ENCODE measurements at regions not wholly inside any gene's neighbourhood (a gene's known extent, or its start where the extent isn't known, plus 50 kb on each side); places are given as distances from the start of the nearest gene placed in this dataset.
"Not testable (repeated sequence)": the region's sequence is repeated elsewhere in the genome, so short reads cannot be mapped to it uniquely, and the experiment has no call there.

DNA sequence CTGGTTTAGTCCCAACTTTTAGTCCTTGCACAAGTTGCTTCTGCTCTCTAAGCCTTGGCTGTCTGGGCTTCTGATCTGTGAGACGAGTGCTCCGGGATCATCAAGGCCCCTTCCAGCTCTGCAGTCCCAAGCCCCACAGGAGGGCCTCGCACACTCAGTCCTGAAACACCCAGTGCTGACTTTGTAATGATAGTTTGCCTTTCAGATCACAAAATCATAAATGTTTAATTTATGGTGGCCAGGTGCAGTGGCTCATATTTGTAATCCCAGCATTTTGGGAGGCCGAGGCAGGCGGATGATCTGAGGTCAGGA is 95.9 kb upstream of the SLC25A48 start:
- no TSS peak for BruUV-seq (replicated peaks)
- TF ChIP-seq, protein P1, sequence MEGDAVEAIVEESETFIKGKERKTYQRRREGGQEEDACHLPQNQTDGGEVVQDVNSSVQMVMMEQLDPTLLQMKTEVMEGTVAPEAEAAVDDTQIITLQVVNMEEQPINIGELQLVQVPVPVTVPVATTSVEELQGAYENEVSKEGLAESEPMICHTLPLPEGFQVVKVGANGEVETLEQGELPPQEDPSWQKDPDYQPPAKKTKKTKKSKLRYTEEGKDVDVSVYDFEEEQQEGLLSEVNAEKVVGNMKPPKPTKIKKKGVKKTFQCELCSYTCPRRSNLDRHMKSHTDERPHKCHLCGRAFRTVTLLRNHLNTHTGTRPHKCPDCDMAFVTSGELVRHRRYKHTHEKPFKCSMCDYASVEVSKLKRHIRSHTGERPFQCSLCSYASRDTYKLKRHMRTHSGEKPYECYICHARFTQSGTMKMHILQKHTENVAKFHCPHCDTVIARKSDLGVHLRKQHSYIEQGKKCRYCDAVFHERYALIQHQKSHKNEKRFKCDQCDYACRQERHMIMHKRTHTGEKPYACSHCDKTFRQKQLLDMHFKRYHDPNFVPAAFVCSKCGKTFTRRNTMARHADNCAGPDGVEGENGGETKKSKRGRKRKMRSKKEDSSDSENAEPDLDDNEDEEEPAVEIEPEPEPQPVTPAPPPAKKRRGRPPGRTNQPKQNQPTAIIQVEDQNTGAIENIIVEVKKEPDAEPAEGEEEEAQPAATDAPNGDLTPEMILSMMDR (IDR thresholded peaks at IDR 0.05; ENCODE audit: unreplicated experiment) = no peak
- Mint-ChIP-seq H3K4me1 (ENCODE audit: low read depth, unreplicated experiment) (no peaks in the 10 kb centered on the region), H3K27me3 (ENCODE audit: unreplicated experiment) (peaks cover 6% of the 10 kb centered on the region), H3K27ac (ENCODE audit: unreplicated experiment) (no peak overlapping the region), H3K4me3 (ENCODE audit: low read depth, unreplicated experiment) (no peak overlapping the region), H3K36me3 (ENCODE audit: insufficient read depth, unreplicated experiment) (no peaks in the 10 kb centered on the region), H3K9me3 (ENCODE audit: low read depth, unreplicated experiment) (no peaks in the 10 kb centered on the region)
- intact Hi-C loops (cut with micrococcal nuclease; ENCODE audit: unreplicated experiment) = loop anchor here (5.0 kb wide), 1 partner anchor 1139 kb away; no protein-coding TSS in a partner anchor
- no peak for DNase-seq
- CTCF ChIA-PET = no interaction called here

DNA sequence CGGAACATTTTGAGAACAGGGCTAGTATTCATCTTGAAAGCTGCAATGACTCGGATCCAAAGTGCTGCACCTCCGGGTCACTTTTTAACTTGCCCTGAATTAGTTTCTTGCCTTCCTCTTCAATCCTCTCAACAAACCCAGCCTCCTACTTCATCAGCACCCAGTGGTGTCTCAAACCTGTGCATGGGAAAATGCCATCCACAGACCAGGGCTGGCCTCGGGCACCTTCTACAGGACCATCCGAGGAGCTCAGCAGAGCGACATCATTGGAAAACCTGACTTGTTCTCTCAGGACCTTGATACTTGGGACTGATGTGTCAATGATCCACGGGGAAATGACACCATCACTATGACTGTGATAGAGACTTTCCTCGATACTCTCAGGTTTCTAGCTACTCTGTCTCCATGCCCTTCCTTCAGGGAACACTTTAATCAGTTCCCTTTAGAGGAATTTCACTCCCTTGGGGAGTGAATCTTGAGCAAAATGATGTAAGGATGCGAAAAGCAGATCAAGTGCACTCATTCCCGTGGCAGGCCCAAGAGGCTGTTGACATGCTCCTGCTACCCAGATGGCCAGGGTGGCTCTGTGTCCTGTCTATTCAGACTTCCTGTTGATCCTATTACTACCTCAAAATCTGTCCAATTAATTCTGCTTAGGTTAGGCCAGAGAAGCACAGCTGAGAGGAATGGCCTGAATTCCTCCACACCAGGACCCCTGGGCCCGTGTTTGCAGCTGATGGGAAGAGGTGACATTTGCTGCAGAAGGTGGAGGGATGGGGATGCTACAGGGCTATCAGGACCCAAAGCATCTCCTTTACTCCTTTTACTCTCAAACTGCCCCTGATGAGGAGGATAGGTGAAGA is 96.5 kb upstream of the SLC25A48 start:
- Mint-ChIP-seq H3K4me3 (ENCODE audit: low read depth, unreplicated experiment) (no peak overlapping the region), H3K9me3 (ENCODE audit: low read depth, unreplicated experiment) (no peaks in the 10 kb centered on the region), H3K4me1 (ENCODE audit: low read depth, unreplicated experiment) (no peaks in the 10 kb centered on the region), H3K27ac (ENCODE audit: unreplicated experiment) (no peak overlapping the region), H3K27me3 (ENCODE audit: unreplicated experiment) (peaks cover under 1% of the 10 kb centered on the region), H3K36me3 (ENCODE audit: insufficient read depth, unreplicated experiment) (no peaks in the 10 kb centered on the region)
- no peak for DNase-seq
- BruUV-seq (replicated peaks) = no TSS peak
- TF ChIP-seq, protein P1 (IDR thresholded peaks at IDR 0.05; ENCODE audit: unreplicated experiment) = no peak
- CTCF ChIA-PET = interaction anchor here (1.0 kb wide), 1 partner anchor 172 kb away, joined by 4 read pairs; no protein-coding TSS in a partner anchor
- intact Hi-C loops (cut with micrococcal nuclease; ENCODE audit: unreplicated experiment) = loop anchor here (5.0 kb wide), 1 partner anchor 1139 kb away; no protein-coding TSS in a partner anchor

DNA sequence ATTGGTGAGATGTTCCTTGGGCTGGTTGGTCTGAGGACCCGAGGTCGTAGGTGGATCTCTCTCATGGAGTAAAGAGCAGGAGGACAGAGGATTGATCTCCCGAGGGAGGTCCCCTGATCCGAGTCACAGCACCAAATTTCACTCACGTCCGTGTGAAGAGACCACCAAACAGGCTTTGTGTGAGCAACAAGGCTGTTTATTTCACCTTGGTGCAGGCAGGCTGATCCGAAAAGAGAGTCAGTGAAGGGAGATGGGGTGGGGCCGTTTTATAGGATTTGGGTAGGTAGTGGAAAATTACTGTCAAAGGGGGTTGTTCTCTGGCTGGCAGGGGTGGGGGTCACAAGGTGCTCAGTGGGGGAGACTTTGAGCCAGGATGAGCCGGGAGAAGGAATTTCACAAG is 97.5 kb upstream of the SLC25A48 start:
- H3K4me3 Mint-ChIP-seq (ENCODE audit: low read depth, unreplicated experiment); H3K36me3 Mint-ChIP-seq (ENCODE audit: insufficient read depth, unreplicated experiment); H3K27me3 Mint-ChIP-seq (ENCODE audit: unreplicated experiment); BruUV-seq (replicated peaks); DNase-seq; H3K4me1 Mint-ChIP-seq (ENCODE audit: low read depth, unreplicated experiment); H3K27ac Mint-ChIP-seq (ENCODE audit: unreplicated experiment); CTCF ChIA-PET; H3K9me3 Mint-ChIP-seq (ENCODE audit: low read depth, unreplicated experiment): not testable (repeated sequence)
- intact Hi-C loops (cut with micrococcal nuclease; ENCODE audit: unreplicated experiment) = loop anchor here (5.0 kb wide), 1 partner anchor 1140 kb away; no protein-coding TSS in a partner anchor

DNA sequence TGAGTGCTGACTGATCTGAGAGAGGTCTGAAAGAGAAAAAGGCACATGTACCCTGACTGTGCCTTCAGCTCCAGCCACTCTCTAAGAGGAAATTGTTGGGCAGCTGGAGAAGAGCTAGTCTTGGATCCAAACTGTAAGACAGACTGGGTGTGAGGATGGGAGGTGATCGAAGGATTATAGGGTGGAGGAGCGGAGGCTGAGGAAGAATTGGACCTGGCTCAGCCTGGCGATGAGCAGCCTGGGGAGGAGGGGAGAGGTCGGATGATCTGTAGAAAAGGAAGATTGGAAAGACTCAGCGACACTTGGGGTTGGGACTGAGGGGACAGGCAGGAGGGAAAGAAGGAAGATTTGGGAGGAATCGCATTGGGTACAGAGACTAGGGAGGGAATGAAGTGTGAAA is 98.6 kb upstream of the SLC25A48 start:
- no peaks in the 10 kb centered on the region for H3K27me3 Mint-ChIP-seq (ENCODE audit: unreplicated experiment)
- H3K27ac Mint-ChIP-seq (ENCODE audit: unreplicated experiment) = no peak overlapping the region
- H3K4me1 Mint-ChIP-seq (ENCODE audit: low read depth, unreplicated experiment) = no peaks in the 10 kb centered on the region
- TF ChIP-seq, protein P1 (IDR thresholded peaks at IDR 0.05; ENCODE audit: unreplicated experiment) = no peak
- no peaks in the 10 kb centered on the region for H3K36me3 Mint-ChIP-seq (ENCODE audit: insufficient read depth, unreplicated experiment)
- BruUV-seq (replicated peaks) = no TSS peak
- H3K9me3 Mint-ChIP-seq (ENCODE audit: low read depth, unreplicated experiment) = no peaks in the 10 kb centered on the region
- CTCF ChIA-PET = interaction anchor here (0.6 kb wide), 1 partner anchor 182 kb away, joined by 4 read pairs; no protein-coding TSS in a partner anchor
- DNase-seq = no peak
- intact Hi-C loops (cut with micrococcal nuclease; ENCODE audit: unreplicated experiment) = loop anchor here (5.0 kb wide), 1 partner anchor 1141 kb away; no protein-coding TSS in a partner anchor
- H3K4me3 Mint-ChIP-seq (ENCODE audit: low read depth, unreplicated experiment) = no peak overlapping the region

DNA sequence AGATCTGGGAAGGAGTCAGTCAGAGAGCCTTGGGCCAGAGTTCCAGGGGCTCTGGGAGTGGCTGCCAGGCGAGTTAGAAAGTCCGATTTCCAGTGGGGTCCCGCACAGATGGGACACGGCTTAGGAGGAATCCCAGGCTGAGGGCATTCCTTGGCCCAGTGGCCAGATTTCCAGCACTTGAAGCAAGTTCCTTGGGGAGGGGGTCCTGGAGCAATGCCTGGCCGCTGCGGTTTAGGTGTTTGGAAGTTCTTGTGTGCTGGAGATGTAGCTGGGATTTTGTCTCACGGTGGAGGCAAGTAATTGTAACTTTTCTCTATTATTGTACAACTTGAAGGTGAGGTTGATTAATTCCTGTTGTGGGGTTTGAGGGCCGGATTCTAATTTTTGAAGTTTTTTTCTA is 99.5 kb upstream of the SLC25A48 start:
- BruUV-seq (replicated peaks); H3K36me3 Mint-ChIP-seq (ENCODE audit: insufficient read depth, unreplicated experiment); DNase-seq; H3K27ac Mint-ChIP-seq (ENCODE audit: unreplicated experiment); H3K4me3 Mint-ChIP-seq (ENCODE audit: low read depth, unreplicated experiment); H3K27me3 Mint-ChIP-seq (ENCODE audit: unreplicated experiment); H3K9me3 Mint-ChIP-seq (ENCODE audit: low read depth, unreplicated experiment); H3K4me1 Mint-ChIP-seq (ENCODE audit: low read depth, unreplicated experiment); CTCF ChIA-PET: not testable (repeated sequence)
- intact Hi-C loops (cut with micrococcal nuclease; ENCODE audit: unreplicated experiment) = loop anchor here (5.0 kb wide), 1 partner anchor 1142 kb away; no protein-coding TSS in a partner anchor

DNA sequence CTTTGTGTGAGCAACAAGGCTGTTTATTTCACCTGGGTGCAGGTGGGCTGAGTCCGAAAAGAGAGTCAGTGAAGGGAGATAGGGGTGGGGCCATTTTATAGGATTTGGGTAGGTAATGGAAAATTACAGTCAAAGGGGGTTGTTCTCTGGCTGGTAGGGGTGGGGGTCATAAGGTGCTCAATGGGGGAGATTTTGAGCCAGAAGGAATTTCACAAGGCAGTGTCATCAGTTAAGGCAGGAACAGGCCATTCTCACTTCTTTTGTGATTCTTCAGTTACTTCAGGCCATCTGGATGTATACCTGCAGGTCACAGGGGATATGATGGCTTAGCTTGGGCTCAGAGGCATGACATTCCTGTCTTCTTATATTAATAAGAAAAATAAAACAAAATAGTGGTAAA is 103.4 kb upstream of the SLC25A48 start:
- BruUV-seq (replicated peaks); DNase-seq; H3K4me3 Mint-ChIP-seq (ENCODE audit: low read depth, unreplicated experiment); H3K4me1 Mint-ChIP-seq (ENCODE audit: low read depth, unreplicated experiment); CTCF ChIA-PET; intact Hi-C loops (cut with micrococcal nuclease; ENCODE audit: unreplicated experiment); H3K9me3 Mint-ChIP-seq (ENCODE audit: low read depth, unreplicated experiment); H3K27me3 Mint-ChIP-seq (ENCODE audit: unreplicated experiment); H3K27ac Mint-ChIP-seq (ENCODE audit: unreplicated experiment); H3K36me3 Mint-ChIP-seq (ENCODE audit: insufficient read depth, unreplicated experiment): not testable (repeated sequence)

DNA sequence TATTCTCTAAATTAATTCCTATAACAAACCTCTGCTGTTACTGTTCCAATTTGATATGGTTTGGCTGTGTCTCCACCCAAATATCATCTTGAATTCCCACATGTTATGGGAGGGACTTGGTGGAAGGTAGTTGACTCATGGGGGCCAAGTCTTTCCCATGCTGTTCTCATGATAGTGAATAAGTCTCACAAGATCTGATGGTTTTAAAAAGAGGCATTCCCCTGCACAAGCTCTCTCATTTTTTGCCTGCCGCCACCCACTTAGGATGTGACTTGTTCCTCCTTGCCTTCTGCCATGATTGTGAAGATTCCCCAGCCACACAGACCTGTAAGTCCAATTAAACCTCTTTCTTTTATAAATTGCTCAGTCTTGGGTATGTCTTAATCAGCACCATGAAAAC is 104.3 kb upstream of the SLC25A48 start:
- H3K4me3 Mint-ChIP-seq (ENCODE audit: low read depth, unreplicated experiment); H3K36me3 Mint-ChIP-seq (ENCODE audit: insufficient read depth, unreplicated experiment); H3K4me1 Mint-ChIP-seq (ENCODE audit: low read depth, unreplicated experiment); intact Hi-C loops (cut with micrococcal nuclease; ENCODE audit: unreplicated experiment); BruUV-seq (replicated peaks); H3K9me3 Mint-ChIP-seq (ENCODE audit: low read depth, unreplicated experiment); H3K27ac Mint-ChIP-seq (ENCODE audit: unreplicated experiment); DNase-seq: not testable (repeated sequence)
- CTCF ChIA-PET = interaction anchor here (0.6 to 2.2 kb wide), 5 partner anchors 160 to 1826 kb away, joined by 3 to 34 read pairs (median 14); no protein-coding TSS in a partner anchor
- H3K27me3 Mint-ChIP-seq (ENCODE audit: unreplicated experiment) = peaks cover 18% of the 10 kb centered on the region

All from Calu3 (cell line).